Stomach (tissue), 8 donors: ENCODE measurements at regions not wholly inside any gene's neighbourhood (a gene's known extent, or its start where the extent isn't known, plus 50 kb on each side); places are given as distances from the start of the nearest gene placed in this dataset.

ENCODE experiments used
- DNase-seq, 2 donors: peaks; one replicate each; pipeline versions ENCODE4 v3.0.0 to v3.0.0-alpha.2; 2013 to 2019
- H3K27ac ChIP-seq, 5 donors: fragments of 200-600 bp in 4 of 5; sonication (generic) in 4 of 5; one replicate each; pipeline ENCODE4 v1.5.1; 2013 to 2019; ENCODE audit warnings: mild to moderate bottlenecking in 1 of 5, moderate library complexity in 1 of 5
- H3K27me3 ChIP-seq, 3 donors: fragments of 200-600 bp; sonication (generic); one replicate each; pipeline ENCODE4 v1.5.1; 2017 to 2019; ENCODE audit warnings: mixed run types in 1 of 3
- H3K36me3 ChIP-seq, 4 donors: fragments of 200-600 bp; sonication (generic); 1 replicate in 3 of 4; 2 replicates in 1 of 4; pipeline ENCODE4 v1.5.1; 2016 to 2019
- H3K4me1 ChIP-seq, 4 donors: fragments of 200-600 bp; sonication (generic); one replicate each; pipeline ENCODE4 v1.5.1; 2016 to 2019
- H3K4me3 ChIP-seq, 4 donors: fragments of 200-600 bp; sonication (generic) in 3 of 4; one replicate each; pipeline ENCODE4 v1.5.1; 2016 to 2019; ENCODE audit warnings: mild to moderate bottlenecking in 1 of 4
- H3K9me3 ChIP-seq, 4 donors: fragments of 200-600 bp; sonication (generic); one replicate each; pipeline ENCODE4 v1.5.1; 2016 to 2019
- CTCF ChIP-seq, 7 experiments: fragments of 450-650 bp in 4 of 7; fragments of 200-600 bp in 3 of 7; sonication (generic) in 3 of 7; IDR thresholded peaks; one replicate each; pipeline ENCODE4 v1.5.1; 2016 to 2019; ENCODE audit warnings: antibody characterized with exemption in 7 of 7, control low read depth in 2 of 7, mild to moderate bottlenecking in 1 of 7
- EP300 ChIP-seq: sonication (generic); formaldehyde crosslinking; IDR thresholded peaks from one replicate; pipeline ENCODE4 v1.6.1; 2017; ENCODE audit warnings: antibody characterized with exemption
- POLR2A ChIP-seq, 4 donors: fragments of 450-650 bp; IDR thresholded peaks; one replicate each; pipeline ENCODE4 v1.6.1; 2016; ENCODE audit warnings: antibody characterized with exemption in 4 of 4, control low read depth in 2 of 4, mild to moderate bottlenecking in 1 of 4, moderate library complexity in 1 of 4
- POLR2AphosphoS5 ChIP-seq, 3 donors: sonication (generic); formaldehyde crosslinking; IDR thresholded peaks; one replicate each; pipeline ENCODE4 v1.6.1; 2016; ENCODE audit warnings: antibody characterized with exemption in 3 of 3
- WGBS, 5 donors: extraction: QIAGEN DNeasy Blood & Tissue Kit in 3 of 5; methylation state at CpG; one replicate each; pipeline versions ENCODE4 v1.1.5 to v1.1.7; 2013 to 2018; 5-methylcytosine and 5-hydroxymethylcytosine counted together
- intact Hi-C: fragments of 100-400 bp; cut with DNase I; formaldehyde crosslinking; loops from one replicate; pipeline ENCODE4 v1.15.1; 2023; ENCODE audit warnings: low total_unique reads
- donor health status: healthy with polysubstance abuse.
- donor health status: Bipolar disorder and iron deficiency.
- donor health status: healthy.

DNA sequence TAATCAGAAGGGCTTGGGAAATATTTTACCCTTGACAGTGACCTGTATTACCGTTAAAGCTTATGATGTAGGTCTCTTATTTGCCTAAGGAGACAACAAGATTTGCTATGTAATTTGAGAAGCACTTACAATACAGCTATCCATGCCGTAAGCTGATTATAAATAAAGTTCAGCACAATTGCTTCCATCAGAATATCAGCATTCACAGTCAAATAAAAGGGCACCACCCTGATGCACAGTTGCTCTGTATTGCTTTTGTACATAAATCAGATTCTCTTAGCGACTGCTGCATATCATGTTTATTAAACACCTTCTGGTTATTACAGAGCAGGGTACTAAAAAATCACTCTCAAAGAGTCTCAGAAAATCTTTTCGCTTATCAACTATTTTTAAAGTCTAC is 67.3 kb upstream of the VRK1 start:
- Histone ChIP-seq H3K4me1 (no peaks in the 10 kb centered on the region), H3K9me3 (peaks cover 0 to 7% (median under 1%) of the 10 kb centered on the region in 4 donors), H3K27ac (no peak overlapping the region), H3K27me3 (peaks cover 0 to 44% (median 0%) of the 10 kb centered on the region in 3 donors), H3K36me3 (no peaks in the 10 kb centered on the region), H3K4me3 (no peak overlapping the region)
- intact Hi-C loops, result no loop called here
- TF ChIP-seq CTCF (IDR thresholded peaks at IDR 0.05), result no peak
- no peak for TF ChIP-seq POLR2AphosphoS5 (IDR thresholded peaks at IDR 0.05)
- TF ChIP-seq EP300, result no peak
- TF ChIP-seq POLR2A (IDR thresholded peaks at IDR 0.05), result no peak
- 51 to 60% (median 57%) methylated on average over 4 of the region's 4 CpGs for whole genome bisulfite sequencing, 5 donors
- DNase-seq, result no peak

DNA sequence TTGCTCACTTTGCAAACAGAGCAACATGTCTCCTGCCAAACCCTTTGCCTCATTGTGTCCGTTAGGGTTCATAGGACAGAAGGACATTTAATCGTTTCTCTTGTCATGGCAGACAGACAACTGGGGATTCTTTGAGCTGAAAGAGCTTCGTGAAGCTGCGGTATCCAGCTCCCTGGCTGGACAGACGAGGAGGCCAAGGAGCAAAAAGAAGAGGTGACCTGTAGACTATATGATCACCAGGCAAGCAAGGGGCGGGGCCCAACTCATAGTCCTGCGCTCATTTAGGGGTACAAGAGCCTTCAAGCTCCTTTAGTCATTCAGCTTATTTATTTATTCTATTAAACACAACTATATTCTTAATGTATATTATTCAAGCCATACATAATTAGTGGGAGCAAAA is 66.8 kb upstream of the VRK1 start:
- Histone ChIP-seq H3K27ac (no peak overlapping the region), H3K4me1 (no peaks in the 10 kb centered on the region), H3K27me3 (peaks cover 0 to 49% (median under 1%) of the 10 kb centered on the region in 3 donors), H3K9me3 (peaks cover 0 to 2% (median 0%) of the 10 kb centered on the region in 4 donors), H3K4me3 (no peak overlapping the region), H3K36me3 (no peaks in the 10 kb centered on the region)
- 76 to 86% (median 83%) methylated on average over 7 of the region's 7 CpGs for WGBS, 5 donors
- no peak for DNase-seq
- intact Hi-C loops, result no loop called here
- TF ChIP-seq POLR2A (IDR thresholded peaks at IDR 0.05) (no peak), EP300 (no peak), POLR2AphosphoS5 (IDR thresholded peaks at IDR 0.05) (no peak), CTCF (IDR thresholded peaks at IDR 0.05) (no peak)

- no peak for DNase-seq
- WGBS, 5 donors, result 47 to 56% (median 53%) methylated on average over 7 of the region's 7 CpGs
Measured at GRCh38 chr14:96734076-96734622, 63.0 kb upstream of the VRK1 start.

DNA sequence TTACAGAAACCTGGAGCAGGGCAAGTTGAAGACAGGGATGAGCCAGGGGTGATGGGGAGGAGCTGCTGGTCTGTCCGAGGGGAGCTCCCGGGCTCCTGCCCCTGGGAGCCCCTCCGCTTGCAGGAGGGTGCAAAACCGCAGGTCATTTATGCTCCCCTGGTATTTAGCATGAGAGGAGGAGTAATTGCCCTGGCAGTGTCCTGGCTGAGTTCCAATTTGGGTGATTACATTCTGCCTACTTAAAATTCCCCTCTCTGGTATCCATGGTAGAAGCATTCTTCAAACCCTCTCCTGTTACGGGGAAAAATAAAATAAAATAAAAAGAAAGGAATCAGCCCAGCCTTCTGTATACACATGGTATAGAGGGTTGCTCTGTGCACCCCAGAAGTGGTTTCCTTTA is 61.7 kb upstream of the VRK1 start:
- Histone ChIP-seq H3K36me3 (no peaks in the 10 kb centered on the region), H3K9me3 (no peaks in the 10 kb centered on the region), H3K4me3 (no peak overlapping the region), H3K27me3 (peaks cover 0 to 85% (median 35%) of the 10 kb centered on the region in 3 donors), H3K4me1 (no peaks in the 10 kb centered on the region), H3K27ac (no peak overlapping the region)
- peak in 1 of 2 donors; percentile 28 for DNase-seq
- no peak for TF ChIP-seq POLR2AphosphoS5 (IDR thresholded peaks at IDR 0.05)
- intact Hi-C loops, result no loop called here
- 55 to 78% (median 72%) methylated on average over 5 of the region's 5 CpGs for WGBS, 5 donors

More at GRCh38 chr14:96734076-96734622, 63.0 kb upstream of the VRK1 start:
- Histone ChIP-seq H3K4me3 (no peak overlapping the region), H3K36me3 (no peaks in the 10 kb centered on the region), H3K27me3 (peaks cover 0 to 71% (median 23%) of the 10 kb centered on the region in 3 donors), H3K4me1 (no peaks in the 10 kb centered on the region), H3K27ac (no peak overlapping the region), H3K9me3 (no peaks in the 10 kb centered on the region)
- intact Hi-C loops, result no loop called here
- TF ChIP-seq POLR2AphosphoS5 (IDR thresholded peaks at IDR 0.05), result no peak

- H3K4me3 ChIP-seq, result no peak overlapping the region
- DNase-seq, result no peak
- no peak overlapping the region for H3K27ac ChIP-seq
- peaks cover 5 to 9% (median 7%) of the 10 kb centered on the region in 4 donors for H3K4me1 ChIP-seq
- H3K36me3 ChIP-seq, result no peaks in the 10 kb centered on the region
- 61 to 66% (median 64%) methylated on average over 12 of the region's 12 CpGs for WGBS, 5 donors
- TF ChIP-seq POLR2A (IDR thresholded peaks at IDR 0.05), result no peak
- no peaks in the 10 kb centered on the region for H3K9me3 ChIP-seq
- intact Hi-C loops, result no loop called here
- peaks cover 0 to 94% (median 42%) of the 10 kb centered on the region in 3 donors for H3K27me3 ChIP-seq
Measured at GRCh38 chr14:96736439-96736838, 60.7 kb upstream of the VRK1 start.

- H3K36me3 ChIP-seq, result no peaks in the 10 kb centered on the region
- TF ChIP-seq POLR2A (IDR thresholded peaks at IDR 0.05) (no peak), POLR2AphosphoS5 (IDR thresholded peaks at IDR 0.05) (no peak), EP300 (no peak), CTCF (IDR thresholded peaks at IDR 0.05) (no peak)
- H3K4me1 ChIP-seq, result peaks cover 8 to 14% (median 11%) of the 10 kb centered on the region in 4 donors
- peaks cover 0 to 99% (median 56%) of the 10 kb centered on the region in 3 donors for H3K27me3 ChIP-seq
- no peaks in the 10 kb centered on the region for H3K9me3 ChIP-seq
- DNase-seq, result no peak
- WGBS, 5 donors, result 33 to 43% (median 43%) methylated on average over 7 of the region's 7 CpGs
- H3K27ac ChIP-seq, result no peak overlapping the region
- H3K4me3 ChIP-seq, result no peak overlapping the region
- intact Hi-C loops, result no loop called here
Measured at GRCh38 chr14:96737881-96738280, 59.3 kb upstream of the VRK1 start.
